HUDEP-2 (cell line): ENCODE measurements at regions not wholly inside any gene's neighbourhood (a gene's known extent, or its start where the extent isn't known, plus 50 kb on each side); places are given as distances from the start of the nearest gene placed in this dataset.

Source experiments
- DNase-seq, 76 experiments: peaks; one replicate each; lab custom pipeline; 2025; ENCODE audit not compliant: unreplicated experiment in 76 of 76; lab: John Stamatoyannopoulos, UW

GRCh38 chr22:22410677-22411076 is 97.9 kb downstream of the ZNF280B start:
- no peak for DNase-seq

GRCh38 chr22:22414266-22414665 is 94.3 kb downstream of the ZNF280B start:
- no peak for DNase-seq

- no peak for DNase-seq
Measured at GRCh38 chr22:22417495-22418162, 90.9 kb downstream of the ZNF280B start.

GRCh38 chr22:22418163-22418549 is 90.4 kb downstream of the ZNF280B start:
- no peak for DNase-seq

GRCh38 chr22:22418957-22419356 is 89.6 kb downstream of the ZNF280B start:
- DNase-seq, result no peak

GRCh38 chr22:22420580-22420979 is 88.0 kb downstream of the ZNF280B start:
- DNase-seq, result no peak

GRCh38 chr22:22421392-22421791 is 87.2 kb downstream of the ZNF280B start:
- no peak for DNase-seq

- peak in 50 of 76 experiments; percentile 3 to 66 (median 28) for DNase-seq
Measured at GRCh38 chr22:22422629-22423112, 85.9 kb downstream of the ZNF280B start.

GRCh38 chr22:22423681-22424080 is 84.9 kb downstream of the ZNF280B start:
- no peak for DNase-seq

- DNase-seq, result no peak
Measured at GRCh38 chr22:22424210-22424800, 84.2 kb downstream of the ZNF280B start.

GRCh38 chr22:22424956-22425355 is 83.6 kb downstream of the ZNF280B start:
- no peak for DNase-seq

- DNase-seq, result no peak
Measured at GRCh38 chr22:22425356-22425755, 83.2 kb downstream of the ZNF280B start.

GRCh38 chr22:22425783-22426624 is 82.5 kb downstream of the ZNF280B start:
- no peak for DNase-seq

GRCh38 chr22:22427542-22428065 is 80.9 kb downstream of the ZNF280B start:
- DNase-seq, result no peak

GRCh38 chr22:22428222-22429098 is 80.1 kb downstream of the ZNF280B start:
- DNase-seq, result no peak

GRCh38 chr22:22429369-22430108 is 79.0 kb downstream of the ZNF280B start:
- DNase-seq, result no peak

- DNase-seq, result no peak
Measured at GRCh38 chr22:22430111-22430820, 78.3 kb downstream of the ZNF280B start.

- DNase-seq, result peak in 52 of 76 experiments; percentile 2 to 69 (median 34)
Measured at GRCh38 chr22:22431271-22432220, 77.0 kb downstream of the ZNF280B start.
